Gastrocnemius medialis (tissue), 4 donors: ENCODE measurements at regions not wholly inside any gene's neighbourhood (a gene's known extent, or its start where the extent isn't known, plus 50 kb on each side); places are given as distances from the start of the nearest gene placed in this dataset.

ENCODE experiments used
- CTCF ChIP-seq, 5 experiments: fragments of 450-650 bp in 3 of 5; fragments of 200-600 bp in 2 of 5; sonication (generic) in 2 of 5; IDR thresholded peaks in 4 of 5; conservative IDR thresholded peaks in 1 of 5; 1 replicate in 4 of 5; 2 replicates in 1 of 5; pipeline ENCODE4 v1.5.1; 2016 to 2019; ENCODE audit warnings: antibody characterized with exemption in 5 of 5, mild to moderate bottlenecking in 3 of 5, moderate library complexity in 3 of 5
- POLR2A ChIP-seq, 2 donors: fragments of 450-650 bp; IDR thresholded peaks; one replicate each; pipeline ENCODE4 v1.6.1; 2017; ENCODE audit warnings: antibody characterized with exemption in 2 of 2, mild to moderate bottlenecking in 2 of 2, moderate library complexity in 2 of 2

- TF ChIP-seq POLR2A (IDR thresholded peaks at IDR 0.05) = no peak
- TF ChIP-seq CTCF (IDR thresholded peaks at IDR 0.05 in 4 of 5, conservative IDR thresholded peaks at IDR 0.05 in 1 of 5) = no peak
Observed at GRCh38 chr17:33527290-33527689, 234.2 kb upstream of the ASIC2 start.
